Skin of body (tissue), 1 donor: ENCODE measurements at regions not wholly inside any gene's neighbourhood (a gene's known extent, or its start where the extent isn't known, plus 50 kb on each side); places are given as distances from the start of the nearest gene placed in this dataset.

Experiments
- DNase-seq: peaks from one replicate; lab custom pipeline; 2025; lab: John Stamatoyannopoulos, UW

DNA sequence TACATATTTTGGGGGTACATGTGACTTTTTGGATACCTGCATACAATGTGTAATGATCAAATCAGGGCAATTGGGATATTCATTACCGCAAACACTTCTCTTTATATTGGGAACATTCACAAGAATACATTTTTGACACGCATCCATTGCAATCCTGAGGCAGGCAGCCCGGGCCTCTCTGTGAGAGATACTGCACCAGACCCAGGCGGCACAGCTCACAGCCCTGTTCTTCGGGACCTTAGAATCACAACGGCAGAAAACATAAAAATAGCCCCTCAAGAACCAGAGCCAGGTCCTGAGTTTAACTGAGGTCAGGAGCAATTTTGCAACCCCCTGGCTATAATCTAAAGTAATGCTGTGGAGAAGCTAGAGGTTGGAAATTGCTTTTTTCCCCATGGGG lies 90.8 kb upstream of the PGBD5 start:
- DNase-seq = no peak

DNA sequence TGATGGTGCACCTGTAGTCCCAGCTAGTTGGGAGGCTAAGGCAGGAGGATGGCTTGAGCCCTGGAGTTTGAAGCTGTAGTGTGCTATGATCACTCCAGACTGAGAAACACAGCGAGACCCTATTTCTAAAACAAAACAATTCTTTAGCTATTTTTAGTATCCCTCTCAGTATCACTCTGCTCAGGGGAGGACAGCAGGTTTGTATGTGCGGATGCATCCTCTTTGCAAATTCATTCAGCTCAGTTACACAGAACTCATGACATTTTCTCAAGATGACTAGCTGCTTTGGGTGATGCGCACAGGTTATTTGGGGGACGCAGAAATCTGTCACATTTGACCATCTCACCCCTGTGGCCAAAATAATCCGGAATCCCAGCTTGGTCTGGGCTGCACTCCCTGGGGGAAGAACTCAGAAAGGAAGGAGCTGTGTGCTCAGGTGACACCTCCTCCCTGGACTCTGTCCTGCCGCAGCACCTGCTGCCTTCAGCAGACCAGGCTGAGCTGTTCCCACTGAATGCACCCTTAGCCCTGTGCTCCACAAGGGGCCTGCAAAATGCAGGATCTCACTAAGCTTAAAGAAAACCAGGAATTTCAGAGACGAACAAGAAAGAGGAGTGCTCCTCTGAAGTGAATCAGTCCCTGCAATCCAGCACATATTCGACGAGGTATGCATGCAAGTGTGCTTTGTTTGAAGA lies 89.5 kb upstream of the PGBD5 start:
- DNase-seq = no peak

DNA sequence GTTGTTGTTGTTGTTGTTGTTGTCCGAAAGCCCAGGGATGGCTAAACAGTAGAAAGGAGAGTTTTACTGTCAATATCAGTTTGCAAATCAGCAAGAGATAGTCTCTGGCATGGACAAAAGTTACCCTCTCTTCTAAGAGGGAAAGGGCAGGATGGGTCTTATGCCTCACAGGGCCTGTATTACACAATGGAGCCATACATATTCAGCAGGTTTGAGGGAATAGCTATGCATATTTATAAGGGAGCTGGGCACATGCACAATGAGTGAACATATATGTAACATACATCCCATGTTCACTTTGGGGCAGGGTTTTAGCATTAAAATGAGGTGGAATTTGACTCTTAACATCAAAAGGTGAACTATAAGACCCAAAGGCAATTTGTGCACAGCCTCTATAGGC lies 84.4 kb upstream of the PGBD5 start:
- DNase-seq = no peak

DNA sequence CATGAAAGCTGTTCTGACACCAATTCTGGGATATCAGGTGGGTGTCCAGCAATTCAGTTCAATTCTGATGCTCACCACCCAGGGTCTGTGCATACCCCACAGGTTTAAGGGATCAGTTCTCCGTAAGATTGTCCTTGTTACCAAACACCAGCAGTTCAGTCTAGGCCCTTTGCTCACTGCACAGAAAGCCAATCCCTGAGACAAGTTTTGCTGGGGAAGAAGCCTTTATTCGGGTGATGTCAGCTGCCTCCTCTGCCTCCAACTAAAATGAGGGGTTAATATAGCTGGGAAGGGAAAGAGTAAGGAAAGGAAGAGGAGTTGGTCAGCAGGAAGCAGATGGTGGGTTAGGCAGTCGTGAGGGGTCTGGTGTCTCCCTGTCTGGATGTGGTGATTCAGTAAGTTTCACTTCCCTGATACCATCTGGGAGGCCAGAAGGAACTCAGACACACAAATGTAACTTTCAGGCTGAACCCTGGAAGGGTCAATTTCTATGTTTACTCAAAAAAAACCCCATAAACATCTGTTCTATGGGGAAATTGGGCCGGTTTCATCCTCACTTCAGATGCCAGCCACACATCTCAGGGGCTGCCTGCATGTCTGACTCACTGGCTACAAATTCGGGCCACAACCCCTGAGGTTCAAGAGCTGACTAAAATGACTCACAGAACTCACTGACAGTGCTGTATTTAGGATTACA lies 83.3 kb upstream of the PGBD5 start:
- DNase-seq = no peak

DNA sequence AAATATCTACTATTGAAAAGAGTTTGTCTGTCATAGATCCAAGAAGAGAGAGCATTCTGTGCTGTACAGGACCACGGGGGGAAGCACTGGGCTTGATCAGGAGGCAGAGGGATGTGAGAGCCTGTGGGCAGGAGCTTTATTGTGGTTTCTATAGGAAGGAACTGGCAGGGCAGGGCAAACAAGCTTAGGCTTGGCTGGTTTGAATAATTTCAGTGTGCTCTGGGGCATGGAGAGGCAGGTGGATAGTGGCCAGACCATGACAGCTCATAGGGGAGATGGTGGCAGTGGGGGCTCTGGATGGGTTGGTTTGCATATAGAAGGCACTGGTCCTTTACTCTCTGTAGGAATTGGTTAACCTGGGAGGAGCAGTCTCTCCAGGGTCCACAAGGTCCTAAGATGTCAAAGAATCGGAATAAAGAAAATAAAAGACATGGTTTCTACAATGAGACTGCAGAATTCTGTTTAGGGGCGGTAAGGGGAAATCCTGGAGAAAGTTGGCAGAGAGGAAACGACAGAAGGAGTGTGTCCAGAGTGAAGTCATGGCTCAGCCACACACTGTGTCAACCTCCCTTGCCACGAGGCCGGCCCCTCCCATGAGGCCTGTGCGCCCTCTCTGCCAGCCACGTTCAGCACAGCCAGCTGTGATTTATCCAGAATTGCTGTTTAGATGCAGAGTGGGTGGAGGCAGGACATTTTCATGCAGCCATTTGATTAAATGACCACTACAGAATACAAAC lies 81.7 kb upstream of the PGBD5 start:
- DNase-seq = peak; percentile 1

DNA sequence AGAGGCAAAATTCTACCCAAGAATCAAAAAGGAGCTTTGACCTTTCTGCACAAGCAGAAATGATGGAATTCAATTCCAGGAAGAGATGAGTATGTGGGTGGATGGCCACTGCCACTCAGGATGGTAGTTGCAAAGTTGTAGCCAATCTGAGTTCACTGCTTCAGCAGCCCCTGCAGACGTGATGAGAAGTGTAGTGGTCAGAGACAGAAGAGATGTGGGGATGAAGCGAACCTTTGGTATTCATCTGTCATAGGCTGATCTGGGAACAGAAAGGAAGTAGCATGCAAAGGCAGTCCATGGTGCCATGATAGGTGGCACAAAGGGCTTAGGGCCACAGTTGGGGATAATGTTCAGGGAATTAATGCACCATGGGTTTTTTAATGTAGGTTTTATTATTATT lies 81.1 kb upstream of the PGBD5 start:
- no peak for DNase-seq

DNA sequence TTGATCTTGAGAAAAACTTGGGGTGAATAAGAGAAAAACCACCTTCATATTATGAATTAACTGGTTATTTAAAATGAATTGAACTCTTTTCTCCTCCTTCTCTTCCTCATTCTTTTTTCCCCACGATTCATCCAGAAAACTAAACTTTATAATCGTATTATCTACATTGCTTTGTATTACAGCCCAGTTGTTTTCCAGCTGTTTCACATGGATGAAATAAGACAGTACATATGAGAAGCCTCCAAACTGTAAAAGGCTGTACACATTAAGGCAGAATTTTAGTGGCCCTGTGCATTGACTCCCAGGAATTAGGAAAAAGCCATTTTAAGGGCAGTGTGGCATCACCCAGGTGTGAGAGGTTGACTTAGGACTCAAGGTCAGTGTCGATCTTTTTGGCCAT lies 80.3 kb upstream of the PGBD5 start:
- DNase-seq = no peak

DNA sequence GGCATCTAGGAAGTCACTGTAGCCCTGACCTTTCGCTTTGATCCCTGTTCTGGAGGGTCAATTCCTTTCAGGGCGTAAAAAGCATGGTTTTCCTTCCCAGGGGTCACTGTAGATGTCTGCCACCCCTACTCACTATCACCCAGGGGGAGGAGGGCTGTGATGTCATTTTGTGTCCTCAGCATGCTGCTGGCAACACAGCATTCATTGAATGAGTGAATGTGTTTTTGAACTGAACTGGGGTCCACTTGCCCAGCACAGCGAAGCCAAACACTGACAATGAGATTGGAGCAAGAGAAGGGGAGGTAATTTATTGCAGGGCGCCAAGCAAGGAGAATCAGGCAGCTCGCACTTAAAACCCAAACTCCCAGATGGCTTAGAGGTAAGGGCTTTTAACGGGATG lies 78.2 kb upstream of the PGBD5 start:
- no peak for DNase-seq

DNA sequence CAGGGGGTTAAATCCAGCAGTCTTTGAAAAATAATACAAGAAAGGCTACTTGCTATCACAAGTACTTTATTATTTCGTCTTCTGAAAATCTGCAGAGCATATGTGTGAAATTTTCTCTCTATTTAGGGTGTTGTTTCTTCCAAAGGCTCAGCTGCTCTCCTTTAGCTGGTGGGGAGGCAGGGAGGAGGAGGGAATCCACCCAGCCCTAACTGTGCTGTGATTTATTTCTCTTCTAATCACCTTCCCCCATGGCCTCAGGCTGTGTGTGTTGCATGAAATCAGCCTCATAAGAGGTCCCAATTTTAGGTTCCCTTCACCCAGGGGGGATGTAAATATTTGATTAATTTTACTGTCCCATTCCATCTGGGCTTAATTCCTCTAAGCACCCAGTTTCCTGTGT lies 77.6 kb upstream of the PGBD5 start:
- DNase-seq = peak; percentile 82

DNA sequence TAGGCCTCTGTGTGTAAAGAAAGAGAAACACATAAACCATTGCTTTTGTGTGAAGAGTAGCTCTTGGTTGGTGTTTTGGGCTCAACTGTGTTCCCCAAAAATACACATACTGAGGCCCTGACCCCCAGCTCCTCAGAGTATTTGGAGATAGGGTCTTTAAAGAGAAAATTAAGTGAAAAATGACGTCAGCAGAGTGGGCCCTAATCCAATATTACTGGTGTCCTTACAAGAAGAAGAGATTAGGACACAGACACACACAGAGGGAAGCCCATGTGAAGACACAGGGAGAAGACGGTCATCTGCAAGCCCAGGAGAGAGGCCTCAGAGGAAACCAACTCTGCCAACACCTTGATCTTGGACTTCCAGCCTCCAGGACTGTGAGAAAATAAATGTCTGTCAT lies 76.9 kb upstream of the PGBD5 start:
- no peak for DNase-seq

DNA sequence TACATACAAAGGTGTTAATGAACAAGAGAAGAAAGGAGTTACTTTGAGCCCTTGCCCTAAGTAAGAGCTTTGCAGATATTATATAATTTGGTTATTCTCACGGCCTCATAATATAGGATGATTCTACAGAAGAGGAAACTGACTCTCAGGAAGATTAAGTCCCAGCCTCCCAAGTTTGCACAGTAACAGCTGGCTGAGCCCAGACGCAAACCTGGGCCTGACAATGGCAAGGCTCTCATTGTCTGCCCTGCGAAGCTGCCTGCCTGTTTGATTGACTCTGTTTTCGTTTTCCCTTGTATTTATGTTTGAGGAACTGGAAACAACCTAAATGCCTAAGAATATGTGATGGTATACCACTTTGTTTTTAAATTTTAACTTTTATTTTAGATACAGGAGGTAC lies 76.2 kb upstream of the PGBD5 start:
- DNase-seq = no peak

DNA sequence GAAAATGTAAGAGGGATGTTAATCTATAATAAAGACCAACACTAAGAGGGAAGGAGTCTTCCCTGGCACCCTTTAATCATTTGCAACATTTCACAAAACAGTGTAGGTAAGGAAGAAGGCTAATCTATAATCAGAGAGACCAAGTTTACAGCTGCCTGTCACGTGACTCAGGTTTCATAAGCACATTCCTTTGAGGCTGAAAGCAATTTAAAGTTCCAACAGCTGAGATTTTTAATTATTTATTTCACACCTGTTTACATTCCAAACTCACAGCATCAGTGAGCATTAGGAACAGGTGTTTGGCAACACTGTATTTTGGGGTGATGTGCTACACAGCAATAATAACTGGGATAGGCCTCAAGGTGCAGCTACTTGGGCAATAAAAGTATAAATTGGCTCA lies 75.7 kb upstream of the PGBD5 start:
- DNase-seq = peak; percentile 4

DNA sequence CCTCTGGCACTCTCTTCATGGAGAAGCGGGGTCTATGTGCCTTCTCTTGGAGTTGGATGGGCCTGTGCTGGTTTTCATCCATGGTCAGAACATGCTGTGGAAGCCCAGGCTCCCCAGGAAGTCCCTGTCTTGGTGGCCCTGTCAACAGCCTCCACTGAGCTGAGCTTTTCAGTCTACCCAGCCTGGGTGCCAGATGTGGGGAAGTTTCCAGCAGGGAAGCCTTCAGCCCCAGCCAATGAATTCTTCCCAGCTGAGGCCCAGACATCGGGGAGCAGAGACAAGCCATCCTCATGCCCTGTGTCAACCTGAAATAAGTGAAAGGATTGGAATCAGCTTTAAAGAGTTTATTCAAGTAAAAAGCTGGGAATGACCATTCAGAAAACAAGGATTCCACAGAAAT lies 75.1 kb upstream of the PGBD5 start:
- DNase-seq = peak; percentile 41

DNA sequence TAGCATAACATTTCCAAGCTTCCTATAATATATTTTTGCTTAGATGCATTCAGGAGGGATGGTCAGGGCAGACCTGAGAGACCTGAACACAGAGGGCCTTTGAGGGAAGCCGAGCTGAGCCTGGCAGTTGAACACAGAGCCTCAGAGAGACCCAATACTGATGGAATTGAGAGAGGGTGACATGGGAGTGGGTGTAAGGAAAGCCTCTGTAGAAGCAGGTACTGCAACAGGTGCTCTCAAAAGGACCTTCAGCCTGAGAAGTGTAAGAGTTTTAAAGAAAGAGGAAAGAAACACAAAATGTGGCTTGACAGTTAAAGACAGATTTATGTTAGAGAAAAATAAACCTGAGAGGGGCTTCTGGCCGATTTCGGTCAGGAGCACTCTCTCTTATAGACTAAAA lies 73.9 kb upstream of the PGBD5 start:
- DNase-seq = no peak

DNA sequence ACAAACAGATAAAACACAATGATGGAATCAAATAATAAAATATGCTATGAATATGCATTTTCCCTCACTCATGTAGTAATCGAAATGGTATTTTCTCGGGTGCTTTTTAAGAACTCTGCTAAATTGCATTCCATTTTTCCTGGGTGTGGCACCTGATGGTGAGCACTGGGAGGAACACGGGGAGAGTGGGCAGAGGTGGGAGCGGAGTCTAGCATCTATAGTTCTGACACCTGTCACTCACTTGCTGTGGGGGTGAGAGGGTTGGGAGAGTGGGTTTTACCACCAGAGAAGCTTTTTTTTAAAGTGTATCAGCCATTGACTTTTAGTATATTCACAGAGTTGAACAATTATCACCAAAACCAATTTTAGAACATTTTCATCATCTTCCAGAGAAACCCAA lies 73.4 kb upstream of the PGBD5 start:
- no peak for DNase-seq

DNA sequence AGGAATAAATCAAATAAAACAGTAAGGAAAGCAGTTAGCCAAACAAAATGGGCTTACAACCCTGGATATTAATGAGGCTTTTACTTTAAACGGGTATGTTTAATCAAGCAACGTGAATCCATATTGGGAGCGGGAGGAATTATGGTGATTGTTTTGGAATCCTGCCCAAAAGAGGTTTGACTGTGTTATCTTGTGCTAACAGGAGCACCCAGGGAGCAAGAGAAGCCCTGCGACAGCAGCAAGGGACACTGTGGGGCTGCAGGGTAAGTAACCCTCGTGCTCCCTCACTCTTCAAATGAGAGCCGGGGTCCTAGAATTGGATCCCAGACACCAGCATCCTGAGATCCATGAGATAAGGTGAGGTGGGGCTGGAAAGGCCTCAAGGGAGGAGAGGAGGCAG lies 72.6 kb upstream of the PGBD5 start:
- DNase-seq = no peak

DNA sequence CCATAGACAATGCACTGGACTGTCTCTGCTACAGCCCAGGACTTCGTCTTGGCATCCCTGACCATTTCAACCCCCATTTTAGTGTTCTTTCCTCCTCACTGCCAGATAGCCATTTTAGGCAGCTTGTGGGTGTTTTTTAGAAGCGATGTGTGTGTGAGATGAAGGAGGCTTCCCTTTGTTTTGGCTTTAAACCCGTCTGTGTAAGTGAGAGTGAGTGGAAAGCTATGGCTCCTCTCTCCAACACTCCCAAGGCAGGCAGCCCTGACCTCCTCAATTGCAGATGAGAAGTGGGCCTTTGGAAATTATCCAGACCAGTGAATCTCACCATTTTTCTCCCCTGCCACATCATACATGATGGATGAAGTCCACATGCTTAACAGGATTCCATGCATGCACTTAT lies 70.3 kb upstream of the PGBD5 start:
- DNase-seq = no peak

DNA sequence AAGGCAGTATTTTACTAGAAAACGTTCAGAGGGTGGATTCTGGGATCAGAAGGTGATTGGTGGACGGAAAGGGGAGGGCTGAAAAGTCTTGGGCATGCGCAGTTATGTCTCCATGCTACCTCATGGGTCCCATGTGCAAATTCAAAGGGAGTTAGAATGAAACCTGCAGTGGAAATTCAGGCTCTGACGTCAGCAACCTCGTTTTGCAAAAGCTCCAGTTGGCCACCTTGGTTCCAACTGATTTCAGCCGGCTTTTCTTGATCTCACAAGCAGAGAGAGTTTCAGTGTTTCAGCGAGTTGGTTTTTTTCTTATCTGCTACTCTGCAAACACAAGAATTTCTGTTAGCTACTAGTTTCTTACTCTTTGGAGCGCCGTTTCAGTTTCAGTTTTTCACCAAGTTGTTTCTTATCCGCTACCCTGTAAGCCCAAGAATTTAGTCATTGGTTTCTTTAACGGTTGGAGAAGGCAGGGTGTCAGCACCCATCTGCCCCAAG lies 69.8 kb upstream of the PGBD5 start:
- no peak for DNase-seq

DNA sequence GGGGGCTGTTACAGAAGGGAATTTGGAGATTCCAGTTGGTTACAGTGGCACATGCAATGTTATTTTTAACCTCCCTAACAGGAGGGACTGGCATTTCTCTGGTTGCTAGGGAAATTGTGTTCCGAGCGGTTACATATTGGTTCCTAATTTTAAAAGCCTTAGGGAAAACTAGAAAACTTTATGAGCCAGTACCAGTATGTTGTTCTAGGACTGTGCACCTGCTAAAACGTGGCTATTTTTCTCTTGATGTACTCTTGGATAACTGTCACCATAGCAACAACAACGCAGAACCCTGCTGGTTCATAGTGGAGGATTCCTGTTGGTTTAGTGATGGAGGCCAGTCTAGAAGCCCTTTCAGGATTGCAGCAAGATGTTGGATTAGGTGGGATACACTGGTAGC lies 68.9 kb upstream of the PGBD5 start:
- no peak for DNase-seq

DNA sequence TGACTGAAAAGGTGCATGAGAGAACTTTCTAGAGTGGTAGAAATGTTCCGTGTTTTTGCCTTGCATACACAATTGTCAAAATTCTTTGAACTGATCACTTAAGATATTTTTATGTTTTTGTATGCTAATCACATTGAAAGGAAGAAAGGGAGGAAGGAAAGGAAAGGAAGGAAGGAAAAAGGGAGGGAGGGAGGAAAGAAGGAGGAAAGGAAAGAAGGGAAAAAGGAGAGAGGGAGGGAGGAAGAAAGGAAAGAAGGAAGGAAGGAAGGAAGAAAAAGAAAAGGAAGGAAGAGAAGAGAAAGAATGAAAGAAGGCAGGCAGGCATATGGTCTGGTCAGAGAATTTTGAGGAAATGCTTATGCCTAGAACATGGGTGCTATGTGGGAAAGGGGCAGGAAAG lies 68.4 kb upstream of the PGBD5 start:
- DNase-seq = no peak

DNA sequence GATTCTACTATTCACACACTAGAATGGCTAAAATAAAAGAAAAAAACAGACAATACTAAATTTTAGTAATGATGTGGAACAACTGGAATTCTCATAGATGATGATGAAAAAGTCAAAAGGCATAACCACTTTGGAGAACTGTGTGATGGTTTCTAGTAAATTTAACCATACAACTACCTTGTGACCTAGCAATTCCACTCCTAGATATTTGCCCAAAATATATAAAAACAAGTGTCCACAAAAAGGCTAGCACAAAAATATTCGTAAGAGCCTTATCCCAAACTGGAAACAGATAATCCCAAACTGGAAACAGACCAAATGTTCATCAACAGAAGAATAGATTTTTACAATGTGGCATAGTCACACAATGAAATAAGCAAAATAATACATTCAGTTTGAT lies 67.9 kb upstream of the PGBD5 start:
- no peak for DNase-seq

DNA sequence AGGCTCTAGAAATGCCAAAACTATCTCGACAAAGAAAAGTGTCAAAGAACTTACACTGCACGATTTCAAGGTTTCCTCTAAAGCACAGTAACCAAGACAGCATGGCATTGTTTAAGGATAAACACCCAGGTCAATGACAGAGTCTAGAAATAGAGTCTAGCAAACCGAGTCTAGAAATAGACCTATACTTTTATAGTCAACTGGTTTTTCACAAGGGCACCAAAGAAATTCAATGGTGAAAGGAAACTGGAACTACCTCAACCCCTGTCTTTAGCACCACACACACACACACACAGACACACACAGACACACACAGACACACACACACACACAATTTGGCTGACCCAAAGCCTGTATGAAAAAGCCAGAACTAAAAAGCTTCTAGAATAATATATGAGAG lies 67.1 kb upstream of the PGBD5 start:
- no peak for DNase-seq

DNA sequence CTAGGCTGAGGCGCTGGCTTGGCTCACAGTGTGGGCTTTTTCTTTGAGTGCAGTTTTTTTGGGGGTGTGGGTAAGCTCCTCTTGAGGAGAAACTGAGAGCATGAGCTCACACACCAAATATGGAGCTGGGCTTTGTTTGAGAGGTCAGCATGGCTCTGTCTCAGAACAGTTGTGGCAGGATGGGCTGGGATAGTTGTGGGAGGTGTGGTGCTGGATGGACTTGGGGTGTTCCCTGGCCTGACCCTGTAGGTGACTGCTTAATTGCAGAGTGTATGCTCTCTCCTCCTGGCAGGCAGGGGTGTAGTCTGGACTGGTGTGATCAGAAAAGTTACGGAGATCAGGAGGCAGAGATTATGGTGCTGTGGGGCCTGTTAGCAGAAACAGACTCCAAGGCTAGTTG lies 64.3 kb upstream of the PGBD5 start:
- no peak for DNase-seq
